Kidney epithelial cell (primary cell): ENCODE measurements at regions not wholly inside any gene's neighbourhood (a gene's known extent, or its start where the extent isn't known, plus 50 kb on each side); places are given as distances from the start of the nearest gene placed in this dataset.
A peak's percentile ranks its signal among the peaks of the same experiment; 100 is the strongest.

Experiments
- DNase-seq: peaks from one replicate; pipeline ENCODE4 v3.0.0-alpha.2; 2010; ENCODE audit warnings: low read depth
- H3K27me3 ChIP-seq: 2 replicates; pipeline ENCODE4 v1.6.0; 2011; ENCODE audit warnings: low read length; ENCODE audit not compliant: control insufficient read depth, insufficient read depth
- H3K36me3 ChIP-seq: 2 replicates; pipeline ENCODE4 v1.5.1; 2011; ENCODE audit warnings: low read length; ENCODE audit not compliant: control insufficient read depth, insufficient read depth
- H3K4me3 ChIP-seq: 2 replicates; pipeline ENCODE4 v1.5.1; 2011; ENCODE audit warnings: low read depth, mild to moderate bottlenecking, control low read depth, low read length
- TF ChIP-seq, protein P1 (sequence below): IDR thresholded peaks from 2 replicates; pipeline ENCODE4 v1.5.1; 2011; ENCODE audit warnings: mild to moderate bottlenecking, moderate library complexity, low read length, control low read depth, inconsistent platforms; ENCODE audit not compliant: insufficient read depth, poor library complexity, severe bottlenecking

DNA sequence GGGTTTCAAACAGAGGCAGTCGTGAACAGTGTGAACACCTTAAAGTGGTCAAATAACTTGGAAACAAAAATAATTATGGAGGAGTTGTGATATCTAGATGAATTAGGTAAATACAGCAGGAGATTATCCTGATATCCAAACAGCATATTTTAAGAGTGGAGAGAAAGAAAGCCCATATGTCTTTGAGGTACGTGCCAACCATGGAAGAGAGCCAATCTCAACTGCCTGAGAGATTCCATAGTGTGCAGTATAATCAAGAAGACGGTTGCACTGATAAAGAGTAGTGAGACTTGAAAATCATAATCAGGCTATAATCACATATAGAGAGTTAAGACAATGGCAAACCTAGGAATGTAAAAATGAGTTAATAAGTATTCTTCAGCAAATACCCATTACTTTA is 472.8 kb upstream of the SLITRK5 start:
- no peak for DNase-seq
- Histone ChIP-seq H3K4me3 (no peak overlapping the region), H3K27me3 (no peaks in the 10 kb centered on the region), H3K36me3 (no peaks in the 10 kb centered on the region)
- TF ChIP-seq, protein P1, sequence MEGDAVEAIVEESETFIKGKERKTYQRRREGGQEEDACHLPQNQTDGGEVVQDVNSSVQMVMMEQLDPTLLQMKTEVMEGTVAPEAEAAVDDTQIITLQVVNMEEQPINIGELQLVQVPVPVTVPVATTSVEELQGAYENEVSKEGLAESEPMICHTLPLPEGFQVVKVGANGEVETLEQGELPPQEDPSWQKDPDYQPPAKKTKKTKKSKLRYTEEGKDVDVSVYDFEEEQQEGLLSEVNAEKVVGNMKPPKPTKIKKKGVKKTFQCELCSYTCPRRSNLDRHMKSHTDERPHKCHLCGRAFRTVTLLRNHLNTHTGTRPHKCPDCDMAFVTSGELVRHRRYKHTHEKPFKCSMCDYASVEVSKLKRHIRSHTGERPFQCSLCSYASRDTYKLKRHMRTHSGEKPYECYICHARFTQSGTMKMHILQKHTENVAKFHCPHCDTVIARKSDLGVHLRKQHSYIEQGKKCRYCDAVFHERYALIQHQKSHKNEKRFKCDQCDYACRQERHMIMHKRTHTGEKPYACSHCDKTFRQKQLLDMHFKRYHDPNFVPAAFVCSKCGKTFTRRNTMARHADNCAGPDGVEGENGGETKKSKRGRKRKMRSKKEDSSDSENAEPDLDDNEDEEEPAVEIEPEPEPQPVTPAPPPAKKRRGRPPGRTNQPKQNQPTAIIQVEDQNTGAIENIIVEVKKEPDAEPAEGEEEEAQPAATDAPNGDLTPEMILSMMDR, result no peak

GRCh38 chr13:87206708-87207107 is 464.5 kb upstream of the SLITRK5 start:
- no peaks in the 10 kb centered on the region for H3K27me3 ChIP-seq
- TF ChIP-seq, protein P1, result no peak
- H3K4me3 ChIP-seq, result no peak overlapping the region
- no peak for DNase-seq
- H3K36me3 ChIP-seq, result no peaks in the 10 kb centered on the region

DNA sequence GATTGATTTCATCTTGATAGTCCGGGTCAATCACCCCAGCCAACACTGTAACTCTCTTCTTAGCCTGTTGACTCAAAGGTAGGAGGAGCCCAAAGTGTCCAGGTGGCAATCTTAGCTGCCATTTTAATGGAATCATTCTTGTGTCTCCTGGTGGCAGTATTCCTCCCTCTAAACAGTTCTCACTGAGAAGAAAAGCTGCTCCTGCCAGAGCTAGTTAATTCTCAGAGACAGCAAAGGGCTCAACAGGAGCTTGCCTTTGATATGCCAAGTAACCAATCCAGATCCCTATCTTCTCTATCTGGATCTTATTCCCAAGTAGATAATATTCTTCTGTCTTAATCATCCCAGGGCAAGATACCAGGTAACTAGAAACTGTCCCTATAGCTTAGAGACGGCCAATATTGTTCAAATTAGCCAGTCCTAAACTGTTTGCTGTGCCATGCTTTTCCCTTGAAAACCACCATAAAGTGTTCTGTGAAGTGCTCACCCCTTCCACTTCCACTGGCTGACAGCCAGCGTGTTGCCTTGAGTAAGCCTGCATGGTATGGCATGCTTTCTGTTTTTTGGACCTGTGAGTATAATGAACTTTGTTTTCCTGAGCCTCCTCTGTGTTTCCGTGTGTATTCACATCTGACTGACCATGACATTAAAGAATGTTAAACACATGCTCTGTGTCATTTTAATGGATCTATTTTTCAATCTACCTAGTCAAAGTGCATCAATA is 463.7 kb upstream of the SLITRK5 start:
- H3K36me3 ChIP-seq, result no peaks in the 10 kb centered on the region
- H3K27me3 ChIP-seq, result no peaks in the 10 kb centered on the region
- no peak overlapping the region for H3K4me3 ChIP-seq
- TF ChIP-seq, protein P1, result no peak
- DNase-seq, result no peak

GRCh38 chr13:87208636-87209035 is 462.5 kb upstream of the SLITRK5 start:
- DNase-seq, result no peak
- Histone ChIP-seq H3K36me3 (no peaks in the 10 kb centered on the region), H3K27me3 (no peaks in the 10 kb centered on the region), H3K4me3 (no peak overlapping the region)
- TF ChIP-seq, protein P1, result no peak

DNA sequence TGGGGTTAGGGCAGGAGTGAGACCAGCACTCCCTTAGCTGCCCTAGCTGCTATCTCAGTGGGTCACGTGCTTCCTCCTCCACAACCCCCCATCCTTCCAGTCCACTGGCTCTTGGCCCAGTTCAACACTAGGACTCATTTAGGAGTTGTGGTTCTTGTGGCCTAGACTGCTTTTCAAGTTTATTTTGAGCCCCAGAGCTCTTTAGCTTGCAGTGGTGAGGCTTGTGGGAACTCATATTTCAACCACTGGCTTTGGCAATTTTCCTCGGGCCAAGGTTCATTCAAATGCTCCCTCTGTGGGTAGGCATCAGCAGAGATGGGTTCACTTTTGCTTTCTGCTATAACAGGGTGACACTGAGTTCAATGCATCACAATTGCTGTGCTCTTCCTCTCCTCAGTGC is 436.2 kb upstream of the SLITRK5 start:
- Histone ChIP-seq H3K27me3 (no peaks in the 10 kb centered on the region), H3K4me3 (no peak overlapping the region), H3K36me3 (no peaks in the 10 kb centered on the region)
- DNase-seq, result peak; percentile 50
- TF ChIP-seq, protein P1, result peak; percentile 2

DNA sequence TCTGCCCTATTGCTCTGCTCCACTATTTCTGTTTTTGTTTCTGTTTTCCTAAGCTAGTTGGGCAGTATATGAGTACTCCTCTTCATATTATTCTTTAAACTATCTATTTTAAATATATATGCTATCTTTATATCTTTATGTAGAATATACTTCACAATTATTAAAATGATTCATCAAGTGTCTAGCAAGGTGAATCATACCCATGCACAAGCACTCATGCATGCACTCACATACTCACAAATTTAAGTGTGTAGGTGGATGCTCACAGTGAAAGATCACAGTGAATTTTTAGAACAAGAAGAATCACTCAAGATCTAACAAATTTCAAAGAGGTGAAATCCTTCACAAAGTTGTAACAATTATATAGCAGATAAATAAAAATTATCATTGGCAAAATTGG is 435.6 kb upstream of the SLITRK5 start:
- TF ChIP-seq, protein P1, result no peak
- Histone ChIP-seq H3K4me3 (no peak overlapping the region), H3K36me3 (no peaks in the 10 kb centered on the region), H3K27me3 (no peaks in the 10 kb centered on the region)
- no peak for DNase-seq
